ENCODE measurements at regions not wholly inside any gene's neighbourhood (a gene's known extent, or its start where the extent isn't known, plus 50 kb on each side); places are given as distances from the start of the nearest gene placed in this dataset.

GRCh38 chr17:79504181-79504605, 106.7 kb downstream of the RBFOX3 start:
- TF ChIP-seq, protein P1, sequence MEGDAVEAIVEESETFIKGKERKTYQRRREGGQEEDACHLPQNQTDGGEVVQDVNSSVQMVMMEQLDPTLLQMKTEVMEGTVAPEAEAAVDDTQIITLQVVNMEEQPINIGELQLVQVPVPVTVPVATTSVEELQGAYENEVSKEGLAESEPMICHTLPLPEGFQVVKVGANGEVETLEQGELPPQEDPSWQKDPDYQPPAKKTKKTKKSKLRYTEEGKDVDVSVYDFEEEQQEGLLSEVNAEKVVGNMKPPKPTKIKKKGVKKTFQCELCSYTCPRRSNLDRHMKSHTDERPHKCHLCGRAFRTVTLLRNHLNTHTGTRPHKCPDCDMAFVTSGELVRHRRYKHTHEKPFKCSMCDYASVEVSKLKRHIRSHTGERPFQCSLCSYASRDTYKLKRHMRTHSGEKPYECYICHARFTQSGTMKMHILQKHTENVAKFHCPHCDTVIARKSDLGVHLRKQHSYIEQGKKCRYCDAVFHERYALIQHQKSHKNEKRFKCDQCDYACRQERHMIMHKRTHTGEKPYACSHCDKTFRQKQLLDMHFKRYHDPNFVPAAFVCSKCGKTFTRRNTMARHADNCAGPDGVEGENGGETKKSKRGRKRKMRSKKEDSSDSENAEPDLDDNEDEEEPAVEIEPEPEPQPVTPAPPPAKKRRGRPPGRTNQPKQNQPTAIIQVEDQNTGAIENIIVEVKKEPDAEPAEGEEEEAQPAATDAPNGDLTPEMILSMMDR (IDR thresholded peaks at IDR 0.05; ENCODE audit: borderline replicate concordance, extremely low read depth, low read length, poor library complexity, severe bottlenecking): no peak
- no peak for TF ChIP-seq EZH2 (IDR thresholded peaks at IDR 0.05; ENCODE audit: borderline replicate concordance, low read depth, low read length, severe bottlenecking)

Measured in DND-41 (cell line).